ENCODE measurements at regions not wholly inside any gene's neighbourhood (a gene's known extent, or its start where the extent isn't known, plus 50 kb on each side); places are given as distances from the start of the nearest gene placed in this dataset.

GRCh38 chr15:45884289-45884688 lies 249.5 kb downstream of the SQOR start:
- ATAC-seq (no peak), FAIRE-seq (no peak), DNase-seq (ENCODE audit: low spot score) (no peak)
- H2AFZ ChIP-seq (ENCODE audit: low read length) = no peak overlapping the region
- BruUV-seq (replicated peaks) = no TSS peak
- H3K9me3 ChIP-seq (ENCODE audit: low read length) = no peaks in the 10 kb centered on the region
- 61% methylated on average over 2 of the region's 2 CpGs for WGBS (ENCODE audit: low lambda C conversion rate)
- H3K4me2 ChIP-seq (ENCODE audit: low read depth, low read length) = no peak overlapping the region
- no peak for TF ChIP-seq ONECUT2 (CRISPR knock-in tag; IDR thresholded peaks at IDR 0.05)
- no peak for TF ChIP-seq RORA (CRISPR knock-in tag; IDR thresholded peaks at IDR 0.05)
- TF ChIP-seq ZNF331 (CRISPR knock-in tag; IDR thresholded peaks at IDR 0.05) = no peak
- TF ChIP-seq TEAD2 (CRISPR knock-in tag; IDR thresholded peaks at IDR 0.05) = no peak
- no peak for TF ChIP-seq ZNF510 (CRISPR knock-in tag; IDR thresholded peaks at IDR 0.05; ENCODE audit: low read depth)
- TF ChIP-seq ZNF33B (CRISPR knock-in tag; IDR thresholded peaks at IDR 0.05) = no peak
- TF ChIP-seq GPBP1L1 (CRISPR knock-in tag; IDR thresholded peaks at IDR 0.05) = no peak
- no peak for TF ChIP-seq ZNF703 (CRISPR knock-in tag; IDR thresholded peaks at IDR 0.05; ENCODE audit: borderline replicate concordance)
- no peak for TF ChIP-seq ISL2 (CRISPR knock-in tag; IDR thresholded peaks at IDR 0.05)
- TF ChIP-seq TEAD3 (CRISPR knock-in tag; optimal IDR thresholded peaks at IDR 0.05; ENCODE audit: borderline replicate concordance) = no peak
- H3K4me1 ChIP-seq (ENCODE audit: insufficient read depth, low read length) = no peaks in the 10 kb centered on the region
- no peaks in the 10 kb centered on the region for H4K20me1 ChIP-seq (ENCODE audit: insufficient read depth, low read length)
- in situ Hi-C loops (cut with HindIII; ENCODE audit: extremely low pct_ligation_motif_present, low pct_unique_long_range_greater_than_20kb) (no loop called here), intact Hi-C loops (cut with micrococcal nuclease; ENCODE audit: unreplicated experiment) (no loop called here)
- no peak overlapping the region for H3K9ac ChIP-seq (ENCODE audit: insufficient read depth, low read depth, low read length)
- H3K79me2 ChIP-seq (ENCODE audit: insufficient read depth, low read length) = no peaks in the 10 kb centered on the region
- ChIA-PET POLR2A (no interaction called here), CTCF (ENCODE audit: low intra/inter-chr PET ratio, low total read pairs) (no interaction called here)
- no peaks in the 10 kb centered on the region for H3K36me3 ChIP-seq (replicated peaks in 1 of 2; ENCODE audit: control insufficient read depth in 1 of 2, insufficient read depth in 2 of 2, low read length in 2 of 2)
- no peaks in the 10 kb centered on the region for H3K27me3 ChIP-seq (ENCODE audit: control insufficient read depth in 1 of 2, insufficient read depth in 2 of 2, low read length in 2 of 2)
- no peak overlapping the region for H3K27ac ChIP-seq (ENCODE audit: extremely low read length, insufficient read depth, low read length)
- H3K4me3 ChIP-seq (replicated peaks in 1 of 3; ENCODE audit: insufficient read depth in 1 of 3, low read depth in 2 of 3, low read length in 3 of 3) = no peak overlapping the region
